Adrenal gland (tissue), 9 donors: ENCODE measurements at regions not wholly inside any gene's neighbourhood (a gene's known extent, or its start where the extent isn't known, plus 50 kb on each side); places are given as distances from the start of the nearest gene placed in this dataset.
"Not testable (repeated sequence)": the region's sequence is repeated elsewhere in the genome, so short reads cannot be mapped to it uniquely, and the experiment has no call there.

Source experiments
- DNase-seq, 7 donors: peaks; one replicate each; pipeline ENCODE4 v3.0.0-alpha.2; 2019 to 2020
- H3K27ac ChIP-seq, 5 donors: fragments of 200-600 bp; sonication (generic) in 4 of 5; 1 replicate in 3 of 5; 2 replicates in 2 of 5; pipeline versions ENCODE4 v1.5.1 to v1.8.0; 2016 to 2020; ENCODE audit warnings: mild to moderate bottlenecking in 1 of 5
- H3K27me3 ChIP-seq: fragments of 200-600 bp; 2 replicates; pipeline ENCODE4 v1.8.0; 2021
- H3K36me3 ChIP-seq, 2 donors: fragments of 200-600 bp; replicated peaks in 1 of 2; 1 replicate in 1 of 2; 2 replicates in 1 of 2; pipeline versions ENCODE4 v1.5.1 to v1.8.0; 2018 to 2022
- H3K4me1 ChIP-seq, 2 donors: fragments of 200-600 bp; replicated peaks in 1 of 2; 1 replicate in 1 of 2; 2 replicates in 1 of 2; pipeline versions ENCODE4 v1.5.1 to v1.8.0; 2018 to 2021
- H3K4me3 ChIP-seq, 4 donors: fragments of 200-600 bp; sonication (generic) in 3 of 4; one replicate each; pipeline ENCODE4 v1.5.1; 2016 to 2018
- H3K9me3 ChIP-seq, 3 donors: fragments of 200-600 bp; sonication (generic) in 1 of 3; replicated peaks in 1 of 3; 1 replicate in 2 of 3; 2 replicates in 1 of 3; pipeline versions ENCODE4 v1.5.1 to v1.8.0; 2016 to 2021
- CTCF ChIP-seq, 6 experiments: fragments of 450-650 bp in 4 of 6; fragments of 200-600 bp in 2 of 6; sonication (generic) in 1 of 6; IDR thresholded peaks; 1 replicate in 5 of 6; 2 replicates in 1 of 6; pipeline versions ENCODE4 v1.5.1 to v1.8.0; 2016 to 2021; ENCODE audit warnings: antibody characterized with exemption in 6 of 6, mild to moderate bottlenecking in 2 of 6, moderate library complexity in 1 of 6
- POLR2A ChIP-seq, 2 donors: fragments of 450-650 bp; IDR thresholded peaks; one replicate each; pipeline ENCODE4 v1.6.1; 2017; ENCODE audit warnings: antibody characterized with exemption in 2 of 2, mild to moderate bottlenecking in 2 of 2, moderate library complexity in 1 of 2
- WGBS, 4 donors: extraction: QIAGEN DNeasy Blood & Tissue Kit in 2 of 4; methylation state at CpG; one replicate each; pipeline versions ENCODE4 v1.1.5 to v1.1.7; 2013 to 2017; 5-methylcytosine and 5-hydroxymethylcytosine counted together
- intact Hi-C, 2 donors: fragments of 100-400 bp; cut with DNase I; formaldehyde crosslinking; loops; one replicate each; pipeline versions ENCODE4 v1.14.1 to v1.15.0; 2022 to 2023
- small RNA-seq, 2 donors: library from RNA; depleted of rRNA; stranded (forward); fragments of <200 nt; gene quantifications; one replicate each; pipeline ENCODE3, GENCODE V24; 2016
- donor health status: healthy with polysubstance abuse.
- donor health status: Bipolar disorder and iron deficiency.
- donor health status: DM: yes; HTN: yes; CAD: no.
- donor health status: DM: no; HTN: no; CAD: no.
- donor health status: DM: no; HTN: no; CAD: no.

- no peaks in the 10 kb centered on the region for H3K4me1 ChIP-seq
- H3K36me3 ChIP-seq: no peaks in the 10 kb centered on the region
- no peak for DNase-seq
- no peak overlapping the region for H3K4me3 ChIP-seq
- H3K27me3 ChIP-seq: no peaks in the 10 kb centered on the region
- WGBS, 4 donors: 81 to 91% (median 86%) methylated on average over 3 of the region's 3 CpGs
- intact Hi-C loops: loop anchor here in 1 of 2 donors (10.0 kb wide), 1 partner anchor 685 kb away; no protein-coding TSS in a partner anchor
- no peaks in the 10 kb centered on the region for H3K9me3 ChIP-seq
- no peak overlapping the region for H3K27ac ChIP-seq
- TF ChIP-seq CTCF (IDR thresholded peaks at IDR 0.05) (no peak), POLR2A (IDR thresholded peaks at IDR 0.05) (no peak)
Observed at GRCh38 chr10:25869609-25870008, 64.4 kb upstream of the MYO3A start.

DNA sequence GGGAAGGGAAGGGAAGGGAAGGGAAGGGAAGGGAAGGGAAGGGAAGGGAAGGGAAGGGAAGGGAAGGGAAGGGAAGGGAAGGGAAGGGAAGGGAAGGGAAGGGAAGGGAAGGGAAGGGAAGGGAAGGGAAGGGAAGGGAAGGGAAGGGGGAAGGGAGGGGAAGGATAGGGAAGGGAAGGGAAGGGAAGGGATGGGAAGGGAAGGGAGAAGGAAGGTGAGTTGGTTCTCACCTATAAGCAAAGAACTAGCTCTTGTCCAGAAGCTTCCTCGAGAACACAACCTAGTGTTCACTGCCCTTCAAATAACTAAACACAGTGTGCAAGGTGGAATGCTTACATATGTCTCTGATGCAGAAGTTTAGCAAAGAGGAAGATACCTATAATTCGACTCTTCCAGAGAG, 59.6 kb upstream of the MYO3A start:
- not testable (repeated sequence) for H3K4me3 ChIP-seq, H3K36me3 ChIP-seq, H3K4me1 ChIP-seq, H3K27me3 ChIP-seq, H3K9me3 ChIP-seq, DNase-seq, H3K27ac ChIP-seq
- WGBS, 4 donors: 62 to 66% (median 63%) methylated on average over 2 of the region's 2 CpGs
- intact Hi-C loops: loop anchor here in 1 of 2 donors (10.0 kb wide), 1 partner anchor 680 kb away; no protein-coding TSS in a partner anchor

GRCh38 chr10:25875556-25876165, 58.4 kb upstream of the MYO3A start:
- H3K36me3 ChIP-seq: no peaks in the 10 kb centered on the region
- 0 to 2% (median 1%) methylated on average over 7 of the region's 7 CpGs for WGBS, 4 donors

GRCh38 chr10:25877296-25877695, 56.7 kb upstream of the MYO3A start:
- intact Hi-C loops: loop anchor here in 1 of 2 donors (10.0 kb wide), 1 partner anchor 678 kb away; no protein-coding TSS in a partner anchor
- TF ChIP-seq CTCF (IDR thresholded peaks at IDR 0.05) (no peak), POLR2A (IDR thresholded peaks at IDR 0.05) (no peak)

More at GRCh38 chr10:25875556-25876165, 58.4 kb upstream of the MYO3A start:
- Histone ChIP-seq H3K4me3 (no peak overlapping the region), H3K4me1 (no peaks in the 10 kb centered on the region), H3K27me3 (no peaks in the 10 kb centered on the region), H3K9me3 (no peaks in the 10 kb centered on the region), H3K27ac (no peak overlapping the region)
- intact Hi-C loops: loop anchor here in 1 of 2 donors (10.0 kb wide), 1 partner anchor 679 kb away; no protein-coding TSS in a partner anchor
- peak; percentile 65 to 90 (median 84) for DNase-seq
- peak; percentile 70 to 91 (median 76) for TF ChIP-seq CTCF (IDR thresholded peaks at IDR 0.05)
- no peak for TF ChIP-seq POLR2A (IDR thresholded peaks at IDR 0.05)

More at GRCh38 chr10:25877296-25877695, 56.7 kb upstream of the MYO3A start:
- no peak for DNase-seq
- Histone ChIP-seq H3K27me3 (no peaks in the 10 kb centered on the region), H3K9me3 (no peaks in the 10 kb centered on the region), H3K4me1 (no peaks in the 10 kb centered on the region), H3K36me3 (no peaks in the 10 kb centered on the region), H3K4me3 (no peak overlapping the region), H3K27ac (no peak overlapping the region)

Small RNAs in the stretch of these regions (small RNA-seq; reads per million reads assigned to genes)
- 0.17 to 0.24 reads per million in 2 donors for gene RNA5SP306
- 0 reads per million in 2 donors for gene RNU6-632P
